GM12873 (cell line): ENCODE measurements at regions not wholly inside any gene's neighbourhood (a gene's known extent, or its start where the extent isn't known, plus 50 kb on each side); places are given as distances from the start of the nearest gene placed in this dataset.

Experiments
- TF ChIP-seq, protein P1 (sequence below): IDR thresholded peaks from 2 replicates; pipeline ENCODE4 v1.5.1; 2012; ENCODE audit warnings: low read depth, mild to moderate bottlenecking, moderate library complexity, low read length, control low read depth; ENCODE audit not compliant: insufficient read depth; ENCODE audit errors: missing control alignments

DNA sequence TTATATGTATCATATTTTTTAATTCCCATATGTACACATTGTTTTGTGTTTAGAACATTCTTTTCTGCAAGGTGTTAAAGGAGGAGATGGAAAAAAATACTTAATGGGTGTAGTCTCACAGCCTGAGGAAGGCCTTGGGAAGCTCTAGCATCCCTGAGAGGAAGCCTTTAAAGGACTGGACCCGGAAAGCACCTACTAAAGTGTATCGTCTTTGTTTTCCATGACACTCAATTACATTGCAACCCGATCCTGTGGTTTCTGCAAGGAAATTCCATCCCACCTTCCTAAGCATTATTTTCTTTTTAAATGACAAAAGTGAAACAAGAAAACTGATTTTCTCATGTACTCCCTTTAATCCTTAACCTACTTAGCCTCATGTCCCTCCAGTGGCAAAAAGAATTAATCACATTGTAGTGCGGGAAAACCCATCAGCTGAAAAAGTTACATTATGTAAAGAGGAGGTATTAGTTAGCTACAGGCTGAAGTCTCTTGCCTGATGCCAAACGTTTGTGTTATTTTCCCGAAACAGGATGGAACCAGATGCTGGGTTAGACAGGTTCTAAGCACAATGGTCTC is 147.8 kb upstream of the CPSF6 start:
- TF ChIP-seq, protein P1, sequence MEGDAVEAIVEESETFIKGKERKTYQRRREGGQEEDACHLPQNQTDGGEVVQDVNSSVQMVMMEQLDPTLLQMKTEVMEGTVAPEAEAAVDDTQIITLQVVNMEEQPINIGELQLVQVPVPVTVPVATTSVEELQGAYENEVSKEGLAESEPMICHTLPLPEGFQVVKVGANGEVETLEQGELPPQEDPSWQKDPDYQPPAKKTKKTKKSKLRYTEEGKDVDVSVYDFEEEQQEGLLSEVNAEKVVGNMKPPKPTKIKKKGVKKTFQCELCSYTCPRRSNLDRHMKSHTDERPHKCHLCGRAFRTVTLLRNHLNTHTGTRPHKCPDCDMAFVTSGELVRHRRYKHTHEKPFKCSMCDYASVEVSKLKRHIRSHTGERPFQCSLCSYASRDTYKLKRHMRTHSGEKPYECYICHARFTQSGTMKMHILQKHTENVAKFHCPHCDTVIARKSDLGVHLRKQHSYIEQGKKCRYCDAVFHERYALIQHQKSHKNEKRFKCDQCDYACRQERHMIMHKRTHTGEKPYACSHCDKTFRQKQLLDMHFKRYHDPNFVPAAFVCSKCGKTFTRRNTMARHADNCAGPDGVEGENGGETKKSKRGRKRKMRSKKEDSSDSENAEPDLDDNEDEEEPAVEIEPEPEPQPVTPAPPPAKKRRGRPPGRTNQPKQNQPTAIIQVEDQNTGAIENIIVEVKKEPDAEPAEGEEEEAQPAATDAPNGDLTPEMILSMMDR = no peak

DNA sequence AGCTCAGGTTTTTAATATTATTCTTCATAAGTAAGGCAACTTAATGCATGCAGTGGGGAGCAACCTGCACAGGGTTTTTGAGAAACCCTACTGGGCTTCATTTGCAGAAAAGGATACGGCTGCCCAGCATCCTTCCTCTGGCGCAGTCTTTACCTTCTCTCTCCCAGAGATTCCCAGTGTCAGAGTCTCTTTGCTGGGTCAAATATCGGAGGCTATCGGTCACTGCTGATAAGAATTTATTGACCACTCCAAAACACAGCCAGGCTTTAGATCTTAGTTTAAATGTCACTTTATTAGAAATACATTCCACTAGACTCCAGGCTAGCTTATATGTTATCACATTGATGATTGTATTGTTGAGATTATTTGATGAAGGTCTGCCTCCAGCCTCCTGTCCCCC is 147.2 kb upstream of the CPSF6 start:
- TF ChIP-seq, protein P1 = no peak

DNA sequence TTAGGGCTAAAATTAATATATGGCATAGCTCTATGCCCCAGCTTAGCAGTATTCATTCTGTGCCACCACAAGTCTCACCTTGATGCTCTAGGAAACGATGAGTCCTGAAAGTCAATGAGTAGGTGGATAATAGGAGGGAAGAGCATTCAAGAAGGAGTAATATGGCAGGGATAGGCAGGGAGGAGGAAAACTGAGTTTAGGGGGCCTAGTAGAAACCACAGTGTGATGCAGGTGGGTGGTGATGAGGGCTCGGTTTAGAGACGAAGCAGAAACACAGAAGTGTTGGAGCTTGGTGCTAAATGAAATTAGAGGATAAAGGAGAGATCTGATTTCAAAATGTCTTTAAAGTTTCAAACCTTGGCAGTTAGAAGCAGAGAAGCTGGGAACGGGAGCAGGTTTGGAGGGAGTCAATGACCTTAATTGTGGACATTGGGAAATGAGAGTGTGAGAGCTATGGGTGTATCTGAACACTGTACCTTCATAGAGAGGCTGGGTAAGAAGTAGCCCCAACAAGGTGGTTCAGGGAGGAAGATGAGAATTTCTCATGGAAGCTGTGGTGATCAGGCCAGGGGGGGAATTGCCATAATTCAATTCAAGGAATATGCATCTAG is 144.7 kb upstream of the CPSF6 start:
- TF ChIP-seq, protein P1 = no peak

DNA sequence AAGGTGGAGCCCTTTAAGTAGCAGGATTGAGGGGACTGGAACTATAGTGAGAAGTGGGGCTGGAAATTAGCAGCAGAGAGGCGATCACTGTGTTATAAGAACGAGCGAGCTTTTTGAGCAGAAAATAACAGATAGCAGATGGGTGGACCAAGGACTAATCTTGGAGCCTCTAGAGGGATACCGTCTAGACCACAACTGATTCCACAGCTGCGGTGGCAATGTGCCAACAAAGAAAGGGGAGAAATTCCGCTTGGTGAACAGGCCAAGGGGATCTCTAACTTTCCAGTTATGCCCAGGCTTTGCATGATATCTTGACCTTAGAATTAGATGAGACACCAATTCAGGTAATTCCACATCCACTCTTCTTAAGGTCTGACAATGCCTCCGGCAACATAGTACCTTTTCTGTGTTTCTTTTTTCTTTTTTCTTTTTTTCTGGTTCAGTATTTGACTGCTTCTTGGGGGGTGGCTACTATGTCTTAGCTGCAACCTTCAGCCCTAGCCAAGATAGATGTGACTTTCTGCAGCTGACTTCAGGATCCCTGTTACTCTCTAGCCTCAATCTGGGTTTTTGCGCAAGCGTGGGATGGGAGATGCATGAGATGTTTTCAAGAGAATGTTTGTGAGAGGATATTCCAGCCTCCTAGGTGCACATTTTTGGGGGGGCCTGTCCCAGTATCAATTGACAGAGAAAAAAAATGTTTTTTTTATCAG is 143.4 kb upstream of the CPSF6 start:
- TF ChIP-seq, protein P1 = no peak

DNA sequence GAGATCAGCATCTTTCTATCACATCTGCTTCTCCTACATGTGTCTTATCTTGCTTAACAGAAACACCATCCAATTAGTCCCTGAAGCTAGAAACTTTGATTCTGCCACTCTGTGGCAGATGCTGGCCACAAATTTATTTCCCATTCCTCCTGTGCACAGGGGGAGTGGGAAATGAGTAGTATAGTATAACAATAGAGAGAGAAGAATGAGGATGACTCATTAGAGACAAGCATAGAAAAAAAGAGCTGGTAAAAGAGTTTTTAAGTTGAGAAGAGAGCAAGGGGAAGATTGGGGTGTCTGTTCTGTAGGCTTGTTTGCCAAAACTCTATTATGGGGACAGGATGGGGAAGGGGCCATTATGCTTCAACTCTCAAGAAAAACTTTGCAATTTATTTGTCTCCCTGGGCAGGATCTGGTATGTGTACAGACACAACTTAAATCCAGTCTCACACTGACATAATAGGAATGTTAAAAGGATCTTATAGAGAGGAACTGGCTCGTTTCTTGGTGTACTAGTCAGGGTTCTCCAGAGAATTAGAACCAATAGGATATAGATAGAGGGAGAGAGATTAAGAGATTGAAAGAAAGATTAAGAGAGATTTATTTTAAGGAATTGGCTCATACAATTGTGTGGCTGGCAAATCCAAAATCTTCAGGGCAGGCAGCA is 142.6 kb upstream of the CPSF6 start:
- TF ChIP-seq, protein P1 = no peak

DNA sequence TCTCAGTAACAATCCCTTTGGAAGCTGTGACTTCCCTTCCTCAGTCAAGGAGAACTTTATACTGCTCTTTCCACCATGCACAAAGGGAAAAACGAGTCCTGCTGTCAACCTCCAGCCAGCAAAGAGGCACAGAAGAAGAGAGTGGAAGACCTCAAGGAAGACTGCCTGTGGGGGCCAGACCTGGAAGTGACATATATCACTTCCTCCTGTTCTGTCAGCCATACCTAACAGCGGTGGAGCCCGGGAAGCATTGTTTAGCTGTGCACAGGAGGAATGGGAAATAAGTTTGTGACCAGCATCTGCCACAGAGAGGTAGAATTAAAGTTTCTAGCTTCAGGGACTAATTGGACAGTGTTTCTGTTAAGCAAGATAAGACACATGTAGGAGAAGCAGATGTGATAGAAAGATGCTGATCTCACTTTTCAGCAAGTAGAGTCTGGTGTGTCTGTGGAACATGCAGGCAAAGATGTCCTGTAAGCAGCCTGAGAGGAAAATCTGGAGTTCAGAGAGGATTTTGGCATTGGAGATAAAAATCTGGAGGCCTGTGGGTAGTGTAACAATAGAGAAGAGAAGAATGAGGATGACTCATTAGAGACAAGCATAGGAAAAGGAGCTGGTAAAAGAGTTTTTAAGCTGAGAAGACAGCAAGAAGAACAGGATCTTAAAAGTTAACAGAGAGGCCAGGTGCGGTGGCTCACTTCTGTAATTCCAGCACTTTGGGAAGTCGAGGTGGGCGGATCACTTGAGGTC is 141.6 kb upstream of the CPSF6 start:
- TF ChIP-seq, protein P1 = no peak
